Right lobe of liver (tissue), 4 donors: ENCODE measurements at regions not wholly inside any gene's neighbourhood (a gene's known extent, or its start where the extent isn't known, plus 50 kb on each side); places are given as distances from the start of the nearest gene placed in this dataset.

Source experiments
- CTCF ChIP-seq, 4 donors: fragments of 200-600 bp in 3 of 4; fragments of 450-650 bp in 1 of 4; IDR thresholded peaks; one replicate each; pipeline versions ENCODE4 v1.5.1 to v1.8.0; 2016 to 2022; ENCODE audit warnings: antibody characterized with exemption in 4 of 4, mild to moderate bottlenecking in 2 of 4
- POLR2A ChIP-seq: fragments of 450-650 bp; IDR thresholded peaks from one replicate; pipeline ENCODE4 v1.6.1; 2017; ENCODE audit warnings: antibody characterized with exemption, mild to moderate bottlenecking
- donor health status: DM: no; HTN: no; CAD: no.
- donor health status: DM: no; HTN: no; CAD: no.
- donor health status: DM: no; HTN: yes; CAD: no.

- TF ChIP-seq POLR2A = no peak
- TF ChIP-seq CTCF (IDR thresholded peaks at IDR 0.05) = no peak
These were observed 614.3 kb upstream of the MIS18BP1 start for GRCh38 chr14:45867046-45867894.
